ENCODE measurements at regions not wholly inside any gene's neighbourhood (a gene's known extent, or its start where the extent isn't known, plus 50 kb on each side); places are given as distances from the start of the nearest gene placed in this dataset.
"Not testable (repeated sequence)": the region's sequence is repeated elsewhere in the genome, so short reads cannot be mapped to it uniquely, and the experiment has no call there.

DNA sequence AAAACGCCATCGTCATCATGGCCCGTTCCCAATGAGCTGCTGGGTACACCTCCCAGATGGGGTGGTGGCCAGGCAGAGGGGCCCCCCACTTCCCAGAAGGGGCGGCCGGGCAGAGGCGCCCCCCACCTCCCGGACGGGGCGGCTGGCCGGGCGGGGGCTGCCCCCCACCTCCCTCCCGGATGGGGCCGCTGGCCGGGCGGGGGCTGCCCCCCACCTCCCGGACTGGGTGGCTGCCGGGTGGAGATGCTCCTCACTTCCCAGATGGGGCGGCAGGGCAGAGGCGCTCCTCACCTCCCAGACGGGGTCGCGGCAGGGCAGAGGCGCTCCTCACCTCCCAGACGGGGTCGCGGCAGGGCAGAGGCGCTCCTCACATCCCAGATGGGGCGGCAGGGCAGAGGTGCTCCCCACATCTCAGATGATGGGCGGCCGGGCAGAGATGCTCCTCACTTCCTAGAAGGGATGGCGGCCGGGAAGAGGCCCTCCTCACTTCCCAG, 215.4 kb upstream of the TBL1XR1 start:
- TF ChIP-seq, protein P1, sequence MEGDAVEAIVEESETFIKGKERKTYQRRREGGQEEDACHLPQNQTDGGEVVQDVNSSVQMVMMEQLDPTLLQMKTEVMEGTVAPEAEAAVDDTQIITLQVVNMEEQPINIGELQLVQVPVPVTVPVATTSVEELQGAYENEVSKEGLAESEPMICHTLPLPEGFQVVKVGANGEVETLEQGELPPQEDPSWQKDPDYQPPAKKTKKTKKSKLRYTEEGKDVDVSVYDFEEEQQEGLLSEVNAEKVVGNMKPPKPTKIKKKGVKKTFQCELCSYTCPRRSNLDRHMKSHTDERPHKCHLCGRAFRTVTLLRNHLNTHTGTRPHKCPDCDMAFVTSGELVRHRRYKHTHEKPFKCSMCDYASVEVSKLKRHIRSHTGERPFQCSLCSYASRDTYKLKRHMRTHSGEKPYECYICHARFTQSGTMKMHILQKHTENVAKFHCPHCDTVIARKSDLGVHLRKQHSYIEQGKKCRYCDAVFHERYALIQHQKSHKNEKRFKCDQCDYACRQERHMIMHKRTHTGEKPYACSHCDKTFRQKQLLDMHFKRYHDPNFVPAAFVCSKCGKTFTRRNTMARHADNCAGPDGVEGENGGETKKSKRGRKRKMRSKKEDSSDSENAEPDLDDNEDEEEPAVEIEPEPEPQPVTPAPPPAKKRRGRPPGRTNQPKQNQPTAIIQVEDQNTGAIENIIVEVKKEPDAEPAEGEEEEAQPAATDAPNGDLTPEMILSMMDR (IDR thresholded peaks at IDR 0.05): not testable (repeated sequence)
- not testable (repeated sequence) for TF ChIP-seq POLR2A (IDR thresholded peaks at IDR 0.05)

All from ovary (tissue), 3 donors.